GM21526 (cell line): ENCODE measurements at regions not wholly inside any gene's neighbourhood (a gene's known extent, or its start where the extent isn't known, plus 50 kb on each side); places are given as distances from the start of the nearest gene placed in this dataset.
A peak's percentile ranks its signal among the peaks of the same experiment; 100 is the strongest.
"Not testable (repeated sequence)": the region's sequence is repeated elsewhere in the genome, so short reads cannot be mapped to it uniquely, and the experiment has no call there.

ENCODE experiments used
- ATAC-seq: cut with Tn5 transposase; IDR thresholded peaks from one replicate; pipeline ENCODE4 v1.9.1; 2021; ENCODE audit warnings: moderate library complexity; ENCODE audit not compliant: unreplicated experiment, low FRiP score

DNA sequence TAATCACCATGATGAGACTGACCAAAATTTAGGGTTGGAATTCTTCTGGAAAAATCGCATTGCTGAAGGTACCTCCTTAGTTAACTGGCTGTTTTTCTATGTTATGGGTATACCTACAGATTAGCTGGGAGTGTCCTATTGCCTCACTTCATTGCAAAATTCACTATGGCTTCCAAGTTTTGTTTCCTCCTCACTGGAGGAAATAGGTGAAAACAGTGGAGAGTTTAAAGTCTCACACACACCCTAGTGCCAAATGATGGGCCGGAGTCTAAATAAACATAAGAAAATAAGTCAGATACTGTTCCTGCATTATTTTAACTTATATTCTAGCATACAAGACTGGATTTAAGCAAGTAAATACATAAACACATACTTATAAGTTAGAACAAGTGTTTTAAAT is 98.2 kb downstream of the AHR start:
- ATAC-seq: no peak

DNA sequence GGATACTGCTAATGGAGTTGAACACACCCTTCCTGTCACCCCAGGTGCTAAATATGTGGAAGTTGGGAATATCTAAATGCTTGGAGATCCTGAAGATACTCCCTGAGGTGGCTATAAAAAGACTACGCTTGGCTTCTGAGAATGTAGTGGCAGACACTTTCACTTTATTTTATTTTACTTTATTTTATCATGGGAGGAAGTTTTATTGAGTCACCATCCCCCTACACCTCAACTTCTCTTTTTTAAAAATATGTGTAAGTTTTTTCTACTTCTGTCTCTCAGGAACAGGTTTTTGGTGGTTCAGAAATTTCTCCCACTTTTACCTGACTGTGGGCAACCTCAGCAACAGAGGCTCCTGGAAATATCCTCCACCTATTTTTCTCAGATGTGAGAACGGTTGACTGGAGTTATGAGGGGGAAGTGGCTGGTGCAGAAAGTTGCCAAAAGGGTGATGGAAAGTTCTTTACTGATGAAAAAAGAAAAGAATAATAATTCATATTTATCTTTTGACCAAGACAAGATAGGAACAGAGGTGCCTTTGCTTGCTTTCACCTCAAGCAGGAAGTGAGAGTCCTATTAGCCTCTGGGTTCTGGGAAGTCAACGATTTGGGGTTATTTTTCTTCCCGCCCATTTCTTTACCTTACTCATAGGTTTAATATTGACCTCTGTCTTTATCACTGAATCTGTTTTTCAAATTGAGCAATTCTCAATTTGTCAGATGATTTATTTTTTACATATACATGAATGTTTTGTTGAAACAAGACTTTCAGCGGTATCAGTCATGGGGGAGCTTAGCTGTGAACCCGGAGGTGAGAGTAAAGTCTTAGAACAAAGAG is 103.6 kb downstream of the AHR start:
- peak; percentile 59 for ATAC-seq

DNA sequence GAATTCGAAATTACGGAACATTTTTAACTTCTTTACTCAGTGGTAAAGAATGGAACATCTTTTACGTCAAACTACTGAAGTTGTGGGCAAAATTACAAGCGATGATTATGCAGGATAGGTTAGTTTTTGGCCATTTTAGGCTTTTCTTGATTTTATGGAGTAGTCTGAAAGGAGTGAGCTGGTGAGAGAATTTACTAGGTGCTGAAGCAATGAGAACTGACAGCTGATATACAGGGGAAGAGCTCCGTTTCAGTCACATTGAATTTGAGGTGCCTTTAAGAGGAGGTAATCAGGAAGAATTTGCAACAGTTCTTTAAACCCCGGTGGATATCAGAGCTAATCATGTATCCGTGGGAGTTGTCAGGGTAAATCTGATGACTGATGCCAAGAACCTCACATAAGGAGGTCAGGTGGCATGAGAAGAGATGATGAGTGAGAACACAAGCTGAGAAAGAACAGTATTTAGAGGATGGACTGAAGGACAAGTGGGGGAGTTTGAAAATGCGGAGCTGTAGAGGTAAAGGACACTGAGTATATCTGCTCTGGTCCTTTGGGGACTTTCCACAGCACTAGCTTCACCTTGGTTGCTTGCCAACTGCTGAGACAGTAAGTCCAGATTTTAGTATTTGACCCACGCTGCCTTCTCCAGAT is 104.3 kb downstream of the AHR start:
- peak; percentile 67 for ATAC-seq

DNA sequence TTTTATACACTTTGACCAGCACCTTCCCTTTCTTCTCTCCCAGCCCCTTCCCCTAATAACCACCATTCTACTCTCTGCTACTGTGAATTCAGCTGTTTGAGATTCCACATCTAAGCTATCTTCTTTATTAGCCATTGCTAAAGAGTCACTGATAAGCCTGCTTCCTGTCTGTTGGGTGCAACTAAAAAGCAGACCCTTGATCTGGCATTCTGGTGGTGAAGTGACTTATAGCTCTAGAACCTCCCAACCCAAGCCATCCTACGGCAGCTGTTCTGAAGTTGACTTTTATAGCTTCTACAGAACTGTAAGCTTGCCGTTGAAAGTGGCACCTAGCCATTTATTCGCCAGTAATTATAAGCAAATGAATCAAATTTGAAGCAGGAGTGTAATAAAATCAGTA is 105.6 kb downstream of the AHR start:
- ATAC-seq: no peak

DNA sequence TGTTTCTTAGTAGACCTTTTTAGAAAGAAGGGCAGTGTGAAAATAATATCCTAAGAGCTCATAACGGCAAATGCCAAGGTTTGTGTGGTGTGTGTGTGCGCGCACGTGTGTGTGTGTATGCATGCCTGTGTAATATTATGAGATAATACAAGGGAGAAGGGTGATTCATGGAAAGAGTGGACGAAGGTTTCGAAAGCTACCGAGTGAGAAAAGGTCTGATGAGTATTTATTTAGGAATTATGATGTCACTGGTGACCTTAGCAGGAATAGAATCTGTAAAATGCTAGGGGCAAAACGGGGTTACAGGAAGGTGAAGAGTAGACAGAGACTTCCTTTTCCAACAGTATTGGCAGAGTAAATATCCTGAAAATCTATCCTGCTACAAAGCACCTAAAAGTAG is 107.3 kb downstream of the AHR start:
- no peak for ATAC-seq

DNA sequence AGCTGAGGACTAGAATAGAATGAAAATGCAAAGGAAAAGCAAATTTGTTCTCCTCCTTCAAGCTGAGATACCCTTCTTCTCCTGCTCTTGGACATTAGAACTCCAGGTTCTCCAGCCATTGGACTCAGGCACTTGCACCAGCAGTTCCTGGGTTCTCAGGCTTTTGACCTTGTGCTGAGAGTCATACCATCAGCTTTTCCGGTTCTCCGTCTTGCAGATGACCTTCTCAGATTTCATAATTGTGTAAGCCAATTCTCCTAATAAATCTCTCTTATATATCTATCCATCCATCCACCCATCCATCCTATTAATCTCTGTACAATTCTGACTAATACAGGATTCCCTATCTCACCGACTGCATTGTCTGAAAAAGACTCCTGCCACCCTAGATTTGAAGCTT is 108.3 kb downstream of the AHR start:
- ATAC-seq: no peak

DNA sequence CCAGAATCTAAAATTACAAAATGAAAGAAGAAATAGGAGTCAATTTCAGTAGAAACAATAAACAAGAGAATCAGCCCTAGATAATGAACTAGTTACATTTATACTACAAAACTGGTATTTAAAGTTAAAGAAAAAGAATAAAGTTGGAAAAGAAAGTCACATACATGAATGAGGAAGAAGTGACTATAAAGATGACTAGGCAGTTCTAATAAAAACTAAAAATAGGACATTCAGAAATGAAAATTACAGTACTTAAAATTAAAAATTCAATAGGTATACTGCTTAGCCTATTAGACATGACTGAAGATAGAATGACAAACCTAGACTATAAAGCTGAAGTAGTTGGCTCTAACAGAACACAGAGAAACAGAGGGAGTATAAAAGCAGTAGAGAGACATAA is 108.8 kb downstream of the AHR start:
- no peak for ATAC-seq

DNA sequence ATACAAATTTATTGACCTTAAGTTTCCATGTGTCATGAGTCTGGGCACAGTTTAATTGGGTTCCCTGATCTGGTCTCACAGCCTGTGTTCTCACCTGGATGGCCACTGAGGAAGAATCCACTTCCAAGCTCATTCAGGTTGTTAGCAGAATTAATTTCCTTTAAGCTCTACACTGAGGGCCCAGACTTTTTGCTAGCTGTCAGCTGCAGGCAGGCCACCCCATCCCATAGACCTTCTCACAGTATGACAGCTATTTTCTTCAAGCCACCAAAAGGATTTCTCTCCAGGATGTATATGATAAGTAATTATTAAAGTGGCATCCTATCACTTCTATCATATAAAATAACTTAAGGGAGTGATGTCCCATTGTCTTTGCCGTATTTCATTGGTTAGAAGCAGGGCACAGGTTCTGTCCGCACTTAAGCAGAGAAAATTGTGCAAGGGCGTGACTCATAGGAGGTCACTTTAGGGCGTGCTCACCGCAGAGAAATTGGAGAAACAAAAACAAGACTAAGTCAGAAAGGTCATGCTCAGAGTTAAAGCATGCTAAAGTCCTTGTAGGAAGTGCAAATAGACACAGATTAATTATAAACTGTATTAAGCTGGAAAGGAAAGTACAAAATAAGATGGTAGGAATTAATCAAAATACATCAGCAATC is 109.9 kb downstream of the AHR start:
- ATAC-seq: no peak

DNA sequence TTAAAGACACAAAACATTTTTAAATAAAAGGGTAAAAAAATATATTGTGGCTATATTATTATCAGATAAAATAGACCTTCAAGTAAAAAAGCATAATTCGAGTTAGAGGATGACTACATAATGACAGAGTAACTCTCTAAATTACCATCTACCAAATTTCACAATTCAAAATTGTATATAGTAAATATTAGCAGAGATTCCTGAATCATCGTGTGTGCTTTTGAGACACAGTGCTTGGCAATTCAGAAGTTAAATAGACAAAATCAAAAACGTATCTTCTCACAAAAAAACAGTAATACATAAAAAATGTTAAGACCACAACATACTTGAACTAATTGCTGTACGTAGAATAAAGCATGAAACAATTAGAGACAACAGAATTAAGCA is 110.4 kb downstream of the AHR start:
- no peak for ATAC-seq

DNA sequence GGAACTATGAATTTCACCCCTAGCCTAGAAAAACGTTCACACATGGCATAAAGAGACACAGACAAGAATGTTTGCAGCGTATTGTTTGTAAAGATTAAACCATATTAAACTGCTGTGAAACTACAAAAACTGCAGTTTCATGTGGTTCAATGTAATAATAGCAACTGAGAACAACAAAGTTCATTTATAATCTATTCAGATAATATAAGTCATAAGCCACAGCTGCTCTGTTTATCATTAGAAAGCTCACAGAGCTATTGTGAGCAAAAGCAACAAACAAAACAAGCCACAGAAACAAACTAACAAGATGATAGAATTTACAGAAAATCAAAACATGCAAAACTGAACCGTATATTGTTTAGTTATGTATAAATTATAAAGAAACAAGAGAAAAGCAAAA is 113.5 kb downstream of the AHR start:
- ATAC-seq: no peak

DNA sequence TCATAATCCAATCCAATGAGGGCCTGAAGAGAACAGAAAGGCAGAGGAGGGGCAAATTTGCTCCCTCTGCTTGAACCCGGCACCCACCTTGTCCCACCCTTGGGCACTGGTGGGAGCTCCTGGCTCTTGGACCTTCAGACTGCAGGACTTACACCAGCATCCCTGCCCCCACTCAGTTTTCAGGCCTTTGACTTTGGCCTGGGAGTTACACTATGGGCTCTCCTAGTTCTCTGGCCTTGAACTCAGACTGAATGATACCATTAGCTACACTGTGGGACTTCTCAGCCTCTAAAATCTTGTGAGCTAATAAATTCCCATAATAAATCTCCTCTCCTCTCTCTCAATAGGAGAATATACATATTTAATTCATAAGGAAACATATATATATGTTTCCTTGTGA is 114.4 kb downstream of the AHR start:
- no peak for ATAC-seq

DNA sequence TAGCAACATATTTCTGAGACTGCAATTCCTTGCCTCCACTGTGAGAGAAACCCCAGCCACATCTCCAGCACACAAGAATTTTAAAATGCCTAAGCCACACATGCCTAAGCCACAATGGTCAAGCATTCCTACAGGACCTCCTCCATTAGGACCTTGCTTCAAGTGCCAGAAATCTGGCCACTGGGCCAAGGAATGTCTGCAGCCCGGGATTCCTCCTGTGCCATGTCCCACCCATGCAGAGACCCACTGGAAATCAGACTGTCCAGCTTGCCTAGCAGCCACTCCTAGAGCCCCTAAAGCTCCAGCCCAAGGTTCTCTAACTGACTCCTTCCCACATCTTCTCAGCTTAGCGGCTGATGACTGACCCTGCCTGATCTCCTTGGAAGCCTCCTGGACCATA is 117.5 kb downstream of the AHR start:
- ATAC-seq: no peak

DNA sequence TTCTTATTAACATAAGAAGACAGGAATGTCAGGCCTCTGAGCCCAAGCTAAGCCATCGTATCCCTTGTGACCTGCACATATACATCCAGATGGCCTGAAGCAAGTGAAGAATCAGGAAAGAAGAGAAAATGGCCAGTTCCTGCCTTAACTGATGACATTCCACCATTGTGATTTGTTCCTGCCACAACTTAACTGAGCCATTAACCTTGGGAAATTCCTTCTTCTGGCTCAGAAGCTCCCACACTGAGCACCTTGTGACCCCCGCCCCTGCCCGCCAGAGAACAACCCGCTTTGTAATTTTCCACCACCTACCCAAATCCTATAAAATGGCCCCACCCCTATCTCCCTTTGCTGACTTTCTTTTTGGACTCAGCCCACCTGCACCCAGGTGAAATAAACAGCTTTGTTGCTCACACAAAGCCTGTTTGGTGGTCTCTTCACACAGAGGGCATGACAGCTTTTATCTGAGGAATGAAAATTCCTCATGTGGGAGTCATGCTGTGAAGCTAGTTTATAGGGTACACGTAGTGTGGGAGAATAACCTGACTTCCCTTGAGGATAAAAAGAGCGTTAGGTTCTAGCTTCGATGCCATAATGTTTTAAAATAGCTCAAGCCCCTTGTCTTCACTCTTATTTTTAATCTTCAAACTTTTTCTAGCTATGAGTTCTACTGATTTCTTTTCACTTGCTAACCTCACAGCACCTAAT is 122.0 kb downstream of the AHR start:
- ATAC-seq: not testable (repeated sequence)

DNA sequence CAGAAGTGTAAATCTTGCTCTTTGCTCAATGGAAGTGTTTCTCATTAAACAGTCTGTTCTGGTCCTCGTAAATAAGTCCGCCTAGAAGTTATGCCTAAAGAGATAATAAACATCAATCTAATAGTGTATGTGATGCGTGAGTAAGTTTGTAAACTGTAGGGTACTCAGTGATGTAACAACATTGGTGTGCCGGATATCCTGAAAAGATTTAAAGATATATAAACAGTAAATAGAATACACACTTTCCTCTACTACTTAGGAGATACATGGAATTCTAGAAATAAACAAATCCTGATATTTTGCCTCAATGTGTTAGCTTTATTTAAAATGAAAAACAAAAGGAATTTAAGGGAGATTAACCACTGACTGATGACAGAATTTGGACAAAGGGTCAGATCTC is 123.5 kb downstream of the AHR start:
- ATAC-seq: no peak

DNA sequence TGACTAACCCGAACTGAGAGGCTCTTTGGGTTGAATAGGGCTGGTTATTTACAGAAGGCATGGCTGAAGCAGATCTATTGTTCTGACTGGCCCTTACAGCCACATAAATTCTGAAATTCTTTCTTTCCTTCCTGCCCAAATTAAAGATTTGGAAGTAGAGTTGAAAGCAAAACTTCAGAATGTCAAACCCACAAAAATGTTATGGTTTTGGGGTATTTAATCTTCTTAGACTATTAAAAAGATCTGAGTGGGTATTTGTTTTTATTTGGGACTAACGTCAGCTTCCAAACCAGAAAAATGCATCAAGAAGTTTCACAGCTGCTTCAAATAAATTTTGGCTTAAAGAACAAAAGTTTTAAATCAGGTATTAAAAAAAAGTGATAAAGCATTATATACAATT is 124.5 kb downstream of the AHR start:
- ATAC-seq: no peak

DNA sequence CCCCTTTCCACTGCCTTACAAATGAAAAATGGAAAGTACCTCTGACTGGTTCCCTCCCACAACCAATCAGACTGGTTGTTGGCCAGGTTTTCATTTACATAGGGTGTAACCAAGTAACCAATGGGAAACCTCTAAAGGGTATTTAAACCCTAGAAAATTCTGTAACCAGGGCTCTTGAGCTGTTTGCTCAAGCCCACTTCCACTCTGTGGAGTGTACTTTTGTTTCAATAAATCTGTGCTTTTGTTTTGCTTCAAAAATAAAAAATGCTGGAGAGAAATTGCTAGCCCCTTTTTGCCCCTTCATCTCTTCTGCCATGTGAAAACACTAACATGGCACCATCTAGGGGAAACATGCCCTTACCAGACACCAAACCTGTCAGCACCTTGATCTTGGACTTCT is 129.5 kb downstream of the AHR start:
- no peak for ATAC-seq

DNA sequence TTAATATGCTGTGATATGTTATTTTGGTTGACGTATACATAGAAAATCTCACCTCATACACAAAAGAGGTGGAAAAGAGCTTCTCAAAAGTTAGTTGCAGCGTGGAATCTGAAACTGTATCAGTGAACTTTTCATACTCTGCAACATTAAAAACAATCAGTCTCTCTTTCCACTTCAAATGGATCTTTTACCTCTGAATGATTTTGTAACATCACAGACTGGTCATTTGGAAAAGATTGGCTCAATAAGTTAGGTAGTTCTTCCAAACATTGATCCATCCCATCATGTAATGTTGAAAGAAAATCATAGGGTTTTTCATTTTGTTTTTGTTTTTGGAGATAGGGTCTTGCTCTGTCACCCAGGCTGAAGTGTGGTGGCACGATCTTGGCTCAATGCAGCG is 131.1 kb downstream of the AHR start:
- ATAC-seq: no peak

DNA sequence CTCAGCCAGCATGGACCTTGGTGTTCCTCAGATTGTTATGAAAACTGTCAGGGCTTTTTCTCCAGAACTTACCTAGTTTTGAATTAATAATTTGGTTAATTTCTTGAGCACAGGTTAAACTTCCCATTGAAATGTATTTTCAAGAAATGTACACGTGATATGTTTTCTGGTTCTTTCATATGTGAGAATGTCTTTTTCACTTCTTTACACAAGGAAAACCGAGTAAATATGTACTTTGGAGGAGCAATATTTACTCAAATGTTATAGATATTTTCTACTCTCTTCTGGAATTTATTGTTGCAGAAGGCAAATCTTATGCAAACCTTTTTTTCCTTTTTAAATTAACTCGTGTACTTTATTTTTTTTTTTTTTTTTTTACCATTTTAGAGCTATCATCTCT is 134.3 kb downstream of the AHR start:
- ATAC-seq: no peak

DNA sequence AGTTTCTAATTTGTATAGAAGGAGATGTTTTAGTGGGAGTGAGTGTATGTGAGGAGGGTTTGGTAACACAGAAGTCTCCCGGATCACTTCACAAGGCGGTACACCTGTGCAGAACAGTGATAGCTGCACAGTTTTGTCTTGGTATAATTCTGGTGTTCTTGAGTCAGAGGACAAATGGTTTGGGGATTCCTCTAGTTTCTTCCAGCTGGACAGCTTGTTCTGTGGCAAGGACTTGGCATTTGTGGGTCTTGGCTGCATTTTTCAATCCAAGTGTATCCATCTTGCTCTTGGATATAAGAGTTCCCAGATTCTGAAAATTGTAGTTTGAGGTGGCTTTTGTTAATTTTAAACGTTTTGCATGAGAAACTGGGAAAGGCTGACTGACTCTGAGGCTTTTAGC is 135.7 kb downstream of the AHR start:
- ATAC-seq: no peak

DNA sequence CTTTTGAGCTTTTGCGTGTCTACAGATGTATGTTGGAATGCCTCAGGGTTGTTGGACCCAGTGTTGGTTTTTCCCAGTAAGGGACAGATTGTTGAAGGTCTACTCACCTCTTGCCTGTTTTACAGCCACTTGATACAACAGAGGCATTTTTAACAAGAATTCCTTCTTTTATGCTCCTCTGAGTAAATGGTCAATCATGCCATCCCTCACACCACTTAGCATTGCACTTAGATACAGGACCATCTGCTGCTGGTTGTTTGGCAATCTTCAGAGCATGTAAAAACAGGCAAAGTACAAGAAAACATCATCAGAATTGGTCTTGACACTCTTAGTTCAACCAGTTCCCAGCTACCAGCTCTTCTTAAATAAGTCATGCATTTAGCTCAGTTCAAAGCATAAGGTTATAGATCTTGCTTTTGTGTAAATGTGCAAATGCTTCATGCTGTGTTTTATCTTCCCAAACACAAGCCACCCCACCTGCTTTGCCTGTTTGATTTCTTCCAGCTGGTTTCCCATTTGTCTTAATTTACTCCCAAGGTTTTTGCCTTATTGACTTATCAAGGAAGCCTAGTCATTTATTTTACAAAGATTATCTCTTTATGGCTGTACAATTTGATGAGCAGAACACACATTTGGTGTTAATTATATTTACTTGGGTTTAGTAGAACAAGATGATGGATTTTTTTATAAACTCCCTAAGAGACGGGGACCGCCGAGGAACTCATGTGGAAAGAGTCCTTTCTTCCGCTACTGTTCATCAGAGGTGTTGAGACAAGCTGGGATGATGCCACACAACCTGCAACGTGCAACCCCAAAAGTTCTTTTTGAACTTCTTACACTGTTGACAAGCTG is 136.6 kb downstream of the AHR start:
- no peak for ATAC-seq
